ENCODE measurements at regions not wholly inside any gene's neighbourhood (a gene's known extent, or its start where the extent isn't known, plus 50 kb on each side); places are given as distances from the start of the nearest gene placed in this dataset.

DNA sequence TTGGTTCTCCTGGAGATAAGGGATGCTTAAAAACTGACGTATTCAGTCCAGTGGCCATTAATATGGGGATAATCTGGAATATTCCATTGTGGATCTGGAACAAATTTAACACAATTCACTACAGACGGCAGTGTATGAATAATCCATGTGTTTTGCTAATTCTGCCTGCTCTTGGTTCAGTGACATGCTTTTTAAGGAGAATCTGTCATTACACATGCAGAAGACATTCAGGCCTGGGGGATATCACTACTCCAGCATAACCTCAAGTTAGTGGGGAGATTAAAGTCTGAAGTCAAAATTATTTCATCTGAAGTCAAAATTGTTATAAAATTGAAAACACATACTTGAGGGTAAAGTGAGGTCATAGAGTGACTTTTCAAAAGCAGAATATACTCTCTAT, 789.3 kb downstream of the USP25 start:
- DNase-seq (ENCODE audit: low read depth in 4 of 4, low spot score in 3 of 4): no peak

DNA sequence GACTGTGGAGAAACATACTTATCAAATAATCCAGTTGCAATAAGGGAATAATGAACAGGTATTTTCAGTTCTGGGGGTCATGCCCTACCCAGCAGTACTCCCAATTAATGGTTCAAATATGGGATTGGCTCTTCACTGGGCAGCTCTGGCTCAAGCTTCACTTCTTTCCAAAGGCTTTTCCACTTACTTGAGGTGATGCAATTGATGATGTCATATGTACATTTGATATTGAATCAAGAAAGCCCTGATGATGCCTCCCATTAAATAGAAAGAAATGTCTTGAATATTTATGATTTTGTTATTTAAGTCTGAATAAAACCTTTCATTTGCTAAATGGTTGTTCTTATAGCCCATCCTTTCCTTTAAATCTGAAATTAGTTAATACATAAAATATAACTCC, 789.9 kb downstream of the USP25 start:
- DNase-seq (ENCODE audit: low read depth in 4 of 4, low spot score in 3 of 4): no peak

DNA sequence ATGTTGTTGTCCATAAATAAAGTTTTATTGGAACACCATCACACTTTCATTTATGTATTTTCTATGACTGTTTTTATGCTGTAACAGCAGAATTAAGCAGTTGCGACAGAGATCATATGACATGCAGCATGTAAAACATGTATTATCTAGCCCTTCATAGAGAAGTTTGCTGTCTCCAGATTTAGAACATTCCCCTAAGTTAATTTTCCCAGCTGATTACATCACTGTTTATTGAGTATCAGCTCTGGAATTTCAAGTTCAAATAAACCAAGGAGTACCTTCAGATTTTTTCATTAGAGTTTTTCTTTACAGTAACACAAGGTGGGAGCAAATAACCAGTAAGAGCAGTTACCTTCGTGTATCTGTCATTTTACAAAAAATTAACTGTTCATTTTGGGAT, 792.8 kb downstream of the USP25 start:
- DNase-seq (ENCODE audit: low read depth in 4 of 4, low spot score in 3 of 4): no peak

DNA sequence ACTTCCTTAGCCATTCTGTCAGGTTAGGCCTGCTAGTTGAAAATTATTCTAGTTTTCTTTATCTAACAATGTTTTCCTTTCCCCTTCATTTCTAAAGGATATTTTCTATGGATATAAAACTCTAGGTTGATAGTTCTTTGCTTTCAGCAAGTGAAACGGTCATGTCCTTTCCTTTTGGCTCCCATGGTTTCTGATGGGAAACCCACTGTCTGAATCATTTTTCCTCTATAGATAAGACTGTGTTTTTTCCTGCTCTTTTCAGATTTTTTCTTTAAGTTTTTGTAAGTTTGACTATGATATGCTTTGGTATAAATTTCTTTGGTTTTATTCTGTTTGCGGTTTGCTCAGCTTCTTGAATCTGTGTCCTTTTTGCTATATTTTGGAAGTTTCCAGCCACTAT, 800.9 kb downstream of the USP25 start:
- no peak for DNase-seq (ENCODE audit: low read depth in 4 of 4, low spot score in 3 of 4)

DNA sequence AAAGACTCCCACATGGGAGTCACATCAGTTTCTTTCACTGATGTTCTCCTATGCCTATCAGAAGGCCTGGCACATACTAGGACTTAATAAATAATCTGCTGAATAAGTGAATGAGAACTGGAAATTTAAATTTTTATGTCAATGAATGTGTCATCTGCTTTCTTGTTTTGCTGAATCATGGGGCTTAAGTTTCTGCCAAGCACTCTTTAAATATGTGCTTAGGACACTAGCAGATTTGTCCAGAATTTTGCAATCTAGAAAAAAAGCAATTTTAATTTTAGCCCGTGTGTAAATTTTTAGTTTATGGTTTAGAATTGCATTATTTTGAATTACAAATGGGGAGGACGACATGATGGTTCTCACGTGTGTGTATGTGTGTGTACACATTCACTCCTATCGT, 803.1 kb downstream of the USP25 start:
- no peak for DNase-seq (ENCODE audit: low read depth in 4 of 4, low spot score in 3 of 4)

DNA sequence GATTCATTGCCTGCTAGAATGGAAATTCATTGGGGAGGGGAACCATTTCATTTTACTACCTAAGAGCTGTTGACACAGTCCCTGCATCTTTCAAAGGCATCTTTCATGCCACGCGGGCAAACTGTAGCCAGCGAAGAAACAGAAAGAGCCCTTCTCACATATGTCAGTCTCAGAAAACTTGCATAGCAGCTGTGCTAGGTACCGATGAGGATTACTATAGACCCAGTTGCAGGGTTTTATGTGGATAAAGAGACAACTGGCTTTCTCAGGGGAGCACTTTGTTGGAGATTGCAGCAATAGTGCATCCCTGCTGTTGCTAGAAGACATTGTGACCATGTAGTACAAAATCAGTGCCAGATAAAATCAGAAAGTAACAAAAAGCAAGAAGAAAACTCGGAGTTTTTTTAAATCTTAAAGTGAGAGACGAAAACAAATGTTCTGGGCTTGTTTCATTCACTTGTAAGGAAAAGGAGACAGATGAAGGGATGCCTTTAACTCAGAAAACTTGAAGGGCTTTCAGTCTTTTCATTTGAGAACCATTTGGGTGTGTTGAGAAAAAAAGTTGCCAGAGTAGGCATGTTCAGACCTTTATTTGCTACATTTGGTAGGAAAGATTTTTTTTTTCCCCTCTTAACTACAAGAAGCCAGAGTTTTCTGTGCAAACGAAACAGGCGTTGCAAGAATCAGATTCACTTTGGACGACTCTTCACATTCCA, 804.1 kb downstream of the USP25 start:
- no peak for DNase-seq (ENCODE audit: low read depth in 4 of 4, low spot score in 3 of 4)

DNA sequence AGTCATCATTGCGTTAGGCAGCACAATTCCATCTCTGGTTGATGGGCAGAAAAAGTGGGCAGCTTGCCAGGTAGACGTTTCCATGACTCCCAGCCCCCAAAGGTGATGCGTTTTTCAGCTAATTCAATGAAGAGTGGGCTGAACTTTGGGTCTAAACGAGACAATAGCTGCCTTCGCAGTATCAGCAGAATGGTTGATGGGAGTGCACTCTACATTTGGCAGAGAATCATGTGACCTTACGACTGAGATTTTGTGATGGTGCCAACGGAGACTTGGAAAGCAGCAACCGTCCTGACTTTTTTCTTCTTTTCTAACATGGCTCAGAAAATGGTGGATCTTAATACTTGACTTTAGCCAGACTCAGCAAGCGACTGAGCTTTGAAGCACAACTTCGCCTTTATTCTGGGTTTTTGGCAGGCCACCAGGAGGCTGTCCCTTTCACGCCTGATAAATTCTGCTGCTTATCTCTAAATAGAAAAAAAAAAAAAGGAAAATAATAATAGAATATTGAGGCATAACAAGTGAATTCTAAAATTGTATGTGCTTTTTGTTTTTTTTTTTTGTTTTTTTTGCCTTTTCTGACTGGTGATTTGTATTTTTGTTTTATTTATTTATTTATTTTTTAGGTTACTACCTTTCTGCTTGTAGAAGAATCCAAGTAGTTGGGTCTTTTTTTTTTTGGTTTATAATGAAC, 804.8 kb downstream of the USP25 start:
- DNase-seq (ENCODE audit: low read depth in 4 of 4, low spot score in 3 of 4): peak in 1 of 4 donors; percentile 14

DNA sequence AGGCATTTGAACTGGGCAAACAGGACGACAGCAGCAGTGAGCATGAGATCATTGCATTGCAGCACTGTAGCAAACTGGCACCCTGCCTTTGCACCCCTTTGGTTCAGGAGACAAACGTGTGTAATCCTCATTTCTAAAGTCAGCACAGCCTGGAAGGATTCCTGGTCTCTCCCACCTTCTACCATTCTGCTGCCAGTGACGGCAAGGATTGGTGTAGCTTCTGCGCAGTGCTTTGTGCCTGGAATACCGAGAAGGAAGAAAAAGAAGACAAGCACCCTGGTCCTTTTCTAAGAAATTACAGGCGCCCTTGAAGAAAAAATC, 805.3 kb downstream of the USP25 start:
- DNase-seq (ENCODE audit: low read depth in 4 of 4, low spot score in 3 of 4): no peak

DNA sequence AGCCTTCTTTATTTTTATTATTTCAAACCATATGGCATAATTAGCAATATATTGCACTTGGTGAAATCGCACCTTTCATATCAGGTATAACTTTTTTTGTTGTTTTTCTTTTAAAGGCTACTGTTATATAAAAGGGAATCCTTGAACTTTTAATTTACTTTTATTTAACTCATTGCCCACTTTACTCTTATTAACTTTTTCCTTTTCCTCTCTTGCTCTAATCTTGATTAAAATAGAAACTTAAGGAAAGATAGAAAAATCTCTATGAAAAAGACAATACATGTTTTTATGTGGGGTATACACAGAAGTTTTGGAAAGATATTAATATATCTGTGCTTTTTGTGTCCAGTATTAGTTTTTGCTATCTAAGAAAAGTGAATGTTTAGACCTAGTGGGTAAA, 805.8 kb downstream of the USP25 start:
- no peak for DNase-seq (ENCODE audit: low read depth in 4 of 4, low spot score in 3 of 4)

DNA sequence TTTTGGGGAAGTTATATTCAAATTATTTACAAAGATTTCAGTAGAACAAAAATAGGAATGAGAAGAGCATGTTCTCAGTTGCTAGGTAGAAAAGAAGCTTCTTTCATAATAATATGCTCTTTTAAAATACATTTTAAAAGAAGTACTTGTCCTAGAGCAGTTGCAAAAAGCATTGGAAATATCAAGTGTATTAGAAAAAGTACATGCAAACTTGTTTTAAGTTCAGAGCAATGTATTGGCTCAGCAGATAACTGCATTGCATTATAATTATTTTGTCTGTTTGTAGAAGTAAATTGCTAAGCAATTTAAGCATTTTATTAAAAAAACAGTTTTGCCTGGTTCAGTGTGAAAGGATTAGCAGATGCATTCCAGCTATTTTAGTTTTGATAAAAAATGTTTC, 806.4 kb downstream of the USP25 start:
- DNase-seq (ENCODE audit: low read depth in 4 of 4, low spot score in 3 of 4): no peak

DNA sequence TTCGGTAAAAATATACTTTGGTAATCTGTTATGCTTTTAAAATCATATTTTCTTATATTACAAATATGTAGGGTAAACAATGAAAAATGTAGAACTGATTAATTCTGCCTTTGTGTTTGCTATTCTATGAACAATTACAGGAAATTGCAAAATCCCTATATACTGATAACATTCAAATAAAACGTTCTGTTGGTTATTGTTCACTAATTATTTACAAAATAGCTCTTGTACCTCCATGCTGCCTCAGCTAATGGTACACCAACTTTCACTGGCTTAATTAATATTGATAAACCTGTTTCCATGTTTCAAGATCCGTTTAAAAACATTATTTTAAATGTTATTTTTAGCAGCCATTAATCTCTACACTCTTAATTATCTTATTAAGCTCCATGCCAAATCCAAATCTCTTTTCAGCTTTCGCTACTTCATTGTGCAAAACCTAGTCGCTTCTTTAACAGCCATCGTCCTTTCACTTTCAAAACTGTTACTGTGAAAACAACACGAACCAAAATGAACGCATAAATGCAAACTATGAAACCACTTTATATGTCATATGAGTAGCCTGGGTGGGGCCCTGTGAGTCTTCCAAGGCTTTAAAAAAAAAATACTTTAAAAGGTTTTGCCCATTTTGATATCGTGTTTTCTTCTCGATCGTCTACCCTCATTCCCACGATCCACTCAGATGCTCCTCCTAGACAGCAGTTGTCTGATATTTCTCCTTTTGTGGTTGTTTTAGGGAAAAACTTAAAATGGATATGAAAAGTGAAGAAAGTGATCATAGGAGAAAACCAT, 807.1 kb downstream of the USP25 start:
- DNase-seq (ENCODE audit: low read depth in 4 of 4, low spot score in 3 of 4): no peak

DNA sequence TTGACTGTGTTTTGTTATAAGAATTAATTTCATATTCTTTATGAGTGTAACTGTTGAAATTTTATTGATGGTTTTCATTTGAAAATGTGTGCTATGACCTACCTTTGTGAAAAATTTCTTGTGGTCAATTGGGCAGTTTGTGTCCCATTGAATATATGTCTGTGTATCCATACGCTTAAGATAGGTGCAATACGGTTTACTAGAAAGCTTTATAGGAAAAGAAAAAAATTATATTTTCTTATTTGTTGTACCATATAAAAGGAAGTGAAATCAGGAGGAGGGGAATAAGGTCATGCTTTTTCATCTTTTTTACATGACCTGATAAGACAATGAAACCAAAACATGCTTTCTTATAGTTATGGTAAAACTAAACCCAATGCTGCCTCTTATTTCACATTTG, 807.7 kb downstream of the USP25 start:
- no peak for DNase-seq (ENCODE audit: low read depth in 4 of 4, low spot score in 3 of 4)

DNA sequence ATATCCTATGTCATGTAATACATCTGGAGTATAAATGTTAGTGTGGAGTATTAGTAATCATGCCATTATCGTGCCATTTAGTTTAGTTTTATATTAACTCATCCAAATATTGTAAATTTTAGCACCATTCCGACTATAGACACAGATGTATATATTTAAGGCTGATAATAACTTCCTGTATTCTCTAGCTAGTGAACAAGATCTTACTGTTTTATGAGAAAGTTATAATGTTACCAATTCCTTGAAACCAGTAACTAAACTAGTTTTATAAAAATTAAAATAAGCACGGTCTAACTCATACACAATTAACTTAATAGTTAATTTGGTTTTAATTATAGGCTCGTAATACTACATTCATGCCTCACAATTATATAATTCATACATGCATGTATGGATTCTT, 808.6 kb downstream of the USP25 start:
- no peak for DNase-seq (ENCODE audit: low read depth in 4 of 4, low spot score in 3 of 4)

DNA sequence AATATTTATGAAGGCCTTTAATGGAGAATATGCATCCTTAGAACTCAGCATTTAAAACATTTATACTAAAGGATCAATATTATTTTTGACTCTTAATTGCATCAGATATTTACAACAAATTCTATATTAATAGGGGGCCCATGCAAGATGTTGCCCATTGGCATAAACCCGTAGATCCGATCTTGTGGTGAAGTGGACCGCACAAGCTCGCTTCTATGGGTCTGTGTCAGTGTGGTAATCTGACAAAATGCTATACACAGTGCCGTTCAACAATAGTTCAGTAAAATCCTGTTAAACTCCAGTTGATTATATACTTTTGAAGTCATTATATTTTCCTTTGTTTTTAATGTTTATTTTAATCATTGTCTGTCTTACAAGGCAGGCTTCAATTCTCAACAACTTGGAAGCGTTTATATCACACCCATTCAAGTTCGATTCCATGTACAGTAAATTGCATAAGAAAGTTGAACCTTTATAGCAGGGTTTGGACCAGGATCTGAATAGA, 809.2 kb downstream of the USP25 start:
- no peak for DNase-seq (ENCODE audit: low read depth in 4 of 4, low spot score in 3 of 4)

DNA sequence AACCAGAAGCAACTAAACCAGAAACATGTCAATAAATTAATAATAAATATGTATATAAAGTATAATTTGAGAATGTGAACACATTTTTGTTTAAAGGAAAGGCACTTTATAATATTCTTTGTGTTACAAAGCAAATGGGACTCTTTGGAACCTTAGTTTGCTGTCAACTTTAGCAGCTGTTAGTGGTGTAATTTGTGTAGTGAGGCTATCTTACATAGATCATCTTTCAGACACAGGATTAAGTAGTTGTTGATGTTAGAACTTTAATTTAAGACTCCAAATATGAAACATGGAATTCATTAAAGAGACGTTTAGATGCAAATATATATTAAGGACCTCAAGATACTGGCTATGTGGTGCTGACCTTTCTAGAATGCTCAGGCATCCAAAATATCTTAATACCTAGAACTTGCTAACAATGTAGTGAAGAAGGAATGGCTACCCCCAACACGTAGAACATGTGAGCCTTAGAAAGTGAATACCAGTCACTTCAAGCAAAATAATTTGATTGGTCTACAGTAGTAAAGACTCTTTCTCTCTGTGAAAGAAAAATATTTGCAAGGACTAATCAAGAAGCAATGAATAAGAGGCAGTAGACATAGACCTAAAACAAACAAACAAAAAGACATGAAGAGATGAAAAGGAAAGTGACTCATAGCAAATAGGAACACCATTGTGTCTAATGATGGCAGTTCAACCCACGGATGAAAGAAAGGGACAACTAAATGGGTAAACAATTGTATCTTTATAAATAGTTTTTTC, 811.4 kb downstream of the USP25 start:
- DNase-seq (ENCODE audit: low read depth in 4 of 4, low spot score in 3 of 4): no peak

DNA sequence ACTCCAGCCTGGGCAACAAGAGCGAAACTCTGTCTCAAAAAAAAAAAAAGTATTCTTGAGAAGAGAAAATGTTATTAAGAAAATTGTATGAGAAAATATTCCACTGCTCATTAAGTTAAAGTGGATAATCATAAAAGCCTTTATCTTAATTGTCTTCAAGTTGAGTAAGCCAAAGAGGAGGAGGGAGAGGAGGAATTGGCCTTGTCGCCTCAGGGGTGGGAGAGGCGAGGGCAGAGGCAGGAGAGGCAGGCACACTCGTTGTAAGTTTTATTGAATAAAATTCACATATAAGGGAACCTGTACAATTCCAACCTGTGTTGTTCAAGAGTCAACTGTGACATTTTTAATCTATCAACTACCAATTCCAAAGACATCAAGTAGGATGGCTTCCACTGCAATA, 820.3 kb downstream of the USP25 start:
- DNase-seq (ENCODE audit: low read depth in 4 of 4, low spot score in 3 of 4): no peak

DNA sequence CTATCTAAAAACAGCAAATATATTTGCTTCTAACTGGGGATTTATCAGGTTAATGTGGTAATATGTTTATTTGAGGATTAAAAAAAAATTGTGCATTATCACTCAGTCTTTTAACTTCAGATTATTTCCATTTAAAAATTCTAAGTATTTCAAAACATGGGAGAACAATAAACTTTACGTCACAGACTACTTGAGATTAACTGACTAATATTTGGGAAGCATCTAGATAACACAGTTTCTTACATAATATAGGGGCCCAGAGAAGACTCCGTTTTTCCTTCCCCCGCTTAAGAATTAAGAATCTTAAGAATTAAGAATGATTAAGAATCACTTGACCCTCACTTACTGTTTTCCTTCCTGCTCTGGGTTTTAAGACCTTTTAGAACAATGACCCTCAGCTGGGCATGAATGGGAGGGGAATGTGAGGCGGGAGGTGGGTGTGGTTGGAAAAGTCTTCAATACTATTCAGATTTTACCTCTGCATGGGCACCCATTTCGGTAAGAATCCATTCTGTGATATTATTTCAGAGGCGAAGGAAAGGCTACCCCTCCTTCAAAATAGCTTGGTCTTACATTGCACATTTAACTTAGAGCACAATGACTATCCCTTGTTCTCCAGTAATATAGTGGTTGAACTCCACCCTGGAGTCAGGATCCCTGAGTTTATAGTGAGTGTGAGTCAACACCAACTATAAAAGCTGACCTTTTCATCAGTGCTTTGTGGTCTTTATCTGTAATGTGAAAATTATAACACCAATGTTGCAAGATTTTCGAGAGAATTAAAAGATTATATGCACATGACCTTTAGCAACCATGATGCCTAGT, 821.3 kb downstream of the USP25 start:
- DNase-seq (ENCODE audit: low read depth in 4 of 4, low spot score in 3 of 4): no peak

DNA sequence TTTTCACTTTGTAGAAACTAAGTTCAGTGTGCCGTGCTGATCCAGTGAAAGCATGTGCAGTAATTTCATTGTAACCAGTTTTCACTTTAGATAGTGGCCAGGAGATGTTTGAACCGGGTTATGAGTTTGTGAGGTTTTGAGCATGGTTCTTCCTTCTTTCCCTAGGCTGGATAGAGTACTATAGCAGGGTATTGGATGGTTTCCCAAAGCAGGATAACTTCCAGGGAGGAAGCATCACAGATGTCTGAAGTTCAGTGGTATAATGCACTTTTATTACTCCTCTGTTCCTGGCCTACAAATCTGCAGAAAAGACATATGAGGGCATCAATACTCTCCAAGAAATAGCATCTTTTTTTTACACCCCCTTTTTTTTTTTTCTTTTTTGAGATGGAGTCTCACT, 823.1 kb downstream of the USP25 start:
- DNase-seq (ENCODE audit: low read depth in 4 of 4, low spot score in 3 of 4): no peak

DNA sequence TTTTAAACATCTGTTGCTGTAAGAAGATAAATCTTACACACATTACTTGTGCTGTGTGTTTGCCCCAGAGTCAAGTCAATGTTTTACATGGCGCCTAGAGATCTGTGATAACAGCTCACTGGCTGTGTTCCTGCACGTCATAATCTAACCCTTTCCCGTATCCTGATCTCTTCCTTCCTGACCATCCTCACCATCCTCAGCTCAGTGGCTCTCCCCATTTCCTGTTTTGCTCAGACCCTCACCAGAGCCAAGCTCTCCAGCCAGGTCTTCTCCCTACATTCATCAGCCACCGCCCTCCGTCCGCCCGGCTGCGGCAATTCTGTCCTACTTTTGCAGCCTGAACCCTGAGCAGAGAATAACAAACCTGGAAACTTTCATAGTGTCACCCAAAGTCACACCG, 824.7 kb downstream of the USP25 start:
- DNase-seq (ENCODE audit: low read depth in 4 of 4, low spot score in 3 of 4): no peak

DNA sequence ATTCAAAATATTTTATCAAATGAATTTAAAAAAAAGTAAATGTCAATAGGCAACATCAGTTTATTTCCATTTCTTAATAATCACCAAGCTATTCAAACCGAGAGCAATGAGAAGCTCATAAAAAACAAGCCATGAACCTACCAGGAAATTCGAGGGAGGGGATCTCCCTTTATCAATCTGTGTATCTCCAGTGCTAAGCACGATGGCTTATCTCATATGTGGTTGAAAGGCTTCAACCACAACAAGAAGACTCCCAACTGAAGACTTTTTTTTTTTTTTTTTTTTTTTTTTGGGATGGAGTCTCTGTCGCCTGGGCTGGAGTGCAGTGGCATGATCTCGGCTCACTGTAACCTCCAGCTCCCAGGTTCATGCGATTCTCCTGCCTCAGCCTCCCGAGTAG, 833.3 kb downstream of the USP25 start:
- no peak for DNase-seq (ENCODE audit: low read depth in 4 of 4, low spot score in 3 of 4)

All from left renal pelvis (tissue), 4 donors.